ENCODE measurements at regions not wholly inside any gene's neighbourhood (a gene's known extent, or its start where the extent isn't known, plus 50 kb on each side); places are given as distances from the start of the nearest gene placed in this dataset.
A peak's percentile ranks its signal among the peaks of the same experiment; 100 is the strongest.
"Not testable (repeated sequence)": the region's sequence is repeated elsewhere in the genome, so short reads cannot be mapped to it uniquely, and the experiment has no call there.

DNA sequence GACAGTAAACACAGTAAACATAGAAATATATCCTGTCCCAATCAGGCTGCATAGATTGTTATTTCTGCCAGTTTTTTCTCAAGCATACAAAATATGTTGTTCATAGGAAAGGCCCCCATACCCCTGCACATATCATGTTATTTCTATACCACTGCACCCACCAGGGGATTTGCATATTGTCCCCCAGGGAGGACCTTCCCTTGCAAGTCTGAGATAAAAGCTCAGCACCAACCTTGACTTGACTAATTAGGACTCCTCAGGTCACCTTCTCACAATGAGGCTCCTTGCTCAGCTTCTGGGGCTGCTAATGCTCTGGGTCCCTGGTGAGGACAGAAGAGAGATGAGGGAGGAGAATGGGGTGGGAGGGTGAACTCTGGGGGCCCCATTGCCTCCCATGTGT lies 1313.1 kb downstream of the RPIA start:
- DNase-seq (ENCODE audit: low read depth); H3K4me3 ChIP-seq (ENCODE audit: low read depth, low read length): not testable (repeated sequence)

DNA sequence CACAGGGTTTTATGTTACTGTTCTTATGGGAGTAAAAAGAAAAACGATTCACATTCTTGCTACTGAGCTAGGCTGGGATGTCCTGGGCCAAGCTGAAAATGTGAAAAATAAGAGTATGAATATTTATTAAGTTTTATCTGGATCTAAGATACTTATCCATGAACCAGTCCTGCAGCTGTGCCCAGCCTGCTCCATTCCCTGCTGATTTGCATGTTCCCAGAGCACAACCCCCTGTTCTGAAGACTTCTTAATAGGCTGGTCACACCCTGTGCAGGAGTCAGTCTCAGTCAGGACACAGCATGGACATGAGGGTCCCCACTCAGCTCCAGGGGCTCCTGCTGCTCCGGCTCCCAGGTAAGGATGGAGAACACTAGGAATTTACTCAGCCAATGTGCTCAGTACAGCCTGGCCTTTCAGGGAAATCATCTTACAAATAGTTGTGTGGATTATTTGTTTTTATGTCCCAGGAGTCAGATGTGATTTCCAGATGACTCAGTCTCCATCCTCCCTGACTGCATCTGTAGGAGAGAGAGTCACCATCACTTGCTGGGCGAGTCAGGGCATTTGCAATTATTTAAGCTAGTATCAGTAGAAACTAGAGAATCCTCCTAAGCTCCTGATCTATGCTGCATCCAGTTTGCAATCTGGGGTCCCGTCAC lies 1319.1 kb downstream of the RPIA start:
- DNase-seq (ENCODE audit: low read depth); H3K4me3 ChIP-seq (ENCODE audit: low read depth, low read length): not testable (repeated sequence)

DNA sequence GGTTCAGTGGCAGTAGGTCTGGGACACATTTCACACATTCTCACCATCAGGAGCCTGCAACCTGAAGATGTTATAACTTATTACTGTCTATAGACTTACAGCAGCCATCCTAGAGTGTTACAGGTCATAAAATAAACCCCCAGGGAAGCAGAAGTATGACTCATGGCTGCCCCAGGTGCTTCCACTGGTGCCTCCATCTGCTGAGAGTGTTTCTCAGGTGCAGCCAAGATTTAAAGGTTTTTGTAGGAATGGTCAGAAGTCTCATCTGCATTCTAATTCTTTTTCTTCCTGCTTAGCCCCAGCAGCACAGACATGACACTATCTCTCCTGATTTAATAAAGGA lies 1319.6 kb downstream of the RPIA start:
- not testable (repeated sequence) for DNase-seq (ENCODE audit: low read depth); H3K4me3 ChIP-seq (ENCODE audit: low read depth, low read length)

DNA sequence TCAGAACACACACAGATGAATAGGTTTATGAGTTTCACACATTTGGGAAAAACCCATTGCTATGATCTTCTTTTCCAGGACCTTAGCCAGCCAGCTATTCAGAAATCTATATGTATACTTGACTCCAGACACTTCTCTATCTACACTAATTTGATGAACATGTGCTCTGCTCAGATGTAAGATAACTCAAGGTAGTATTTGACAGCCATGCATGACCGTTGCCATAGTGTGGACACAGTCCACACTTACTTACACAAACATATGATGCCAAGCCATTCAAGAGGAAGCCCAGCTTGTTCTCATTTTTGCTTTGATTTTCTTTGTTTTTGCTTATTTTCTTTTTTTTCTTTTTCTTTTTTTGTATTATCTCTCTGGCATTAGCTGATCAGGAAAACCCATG lies 1328.4 kb downstream of the RPIA start:
- not testable (repeated sequence) for H3K4me3 ChIP-seq (ENCODE audit: low read depth, low read length); DNase-seq (ENCODE audit: low read depth)

GRCh38 chr2:90021234-90021633 lies 1329.8 kb downstream of the RPIA start:
- DNase-seq (ENCODE audit: low read depth); H3K4me3 ChIP-seq (ENCODE audit: low read depth, low read length): not testable (repeated sequence)

DNA sequence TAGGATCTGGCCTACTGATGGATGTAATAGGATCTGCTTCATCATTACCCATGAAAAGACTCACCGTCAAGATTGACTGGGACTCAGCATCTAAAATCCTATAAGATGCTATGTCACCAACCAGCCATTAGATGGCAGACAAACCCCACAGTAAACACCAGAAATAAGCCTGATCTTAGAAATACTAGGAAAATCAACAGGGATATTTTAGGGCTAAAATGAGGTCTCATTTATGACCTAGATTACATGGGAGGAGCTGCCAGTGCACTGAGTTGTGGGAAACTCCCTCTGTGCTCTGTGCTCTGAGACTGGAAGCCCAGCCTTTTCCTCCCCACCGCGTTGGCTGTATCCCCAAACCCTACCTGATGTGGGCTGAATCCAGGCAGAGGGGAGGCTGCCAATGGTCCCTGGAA lies 1335.8 kb downstream of the RPIA start:
- peak; percentile 6 for DNase-seq (ENCODE audit: low read depth)
- H3K4me3 ChIP-seq (ENCODE audit: low read depth, low read length): not testable (repeated sequence)

DNA sequence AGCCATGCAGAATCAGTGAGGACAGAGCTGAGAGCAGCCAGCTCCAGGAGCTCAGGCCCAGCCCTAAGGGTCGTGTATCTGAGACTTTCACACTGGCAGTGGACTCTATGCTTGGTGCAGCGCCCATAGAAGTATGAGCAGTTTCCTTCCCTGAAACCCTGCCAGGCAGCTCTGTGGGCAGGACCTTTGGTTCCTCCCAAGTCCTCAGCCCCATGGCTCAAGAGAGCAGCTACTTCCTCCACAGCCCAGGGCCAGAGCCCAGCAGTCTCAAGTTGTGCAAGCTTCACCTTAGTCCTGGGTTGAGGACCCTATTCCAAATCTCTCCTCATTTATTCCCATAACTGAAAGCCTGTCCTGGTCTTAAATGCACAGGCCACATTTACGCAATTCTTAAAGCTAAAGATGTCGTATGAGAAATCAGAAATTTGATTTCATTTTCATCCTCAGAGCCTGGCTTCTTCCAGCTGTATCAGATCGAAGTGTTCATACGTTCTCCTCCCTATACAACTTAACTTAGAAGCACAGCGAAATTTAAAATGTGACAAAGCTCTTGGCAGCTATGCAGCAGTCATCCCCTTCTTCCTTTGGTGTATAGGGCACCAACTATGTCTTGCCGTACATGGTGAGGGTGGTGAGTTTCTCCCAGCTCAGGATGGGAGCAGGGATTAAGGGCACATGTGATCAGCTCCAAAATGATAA lies 1337.1 kb downstream of the RPIA start:
- not testable (repeated sequence) for DNase-seq (ENCODE audit: low read depth); H3K4me3 ChIP-seq (ENCODE audit: low read depth, low read length)

DNA sequence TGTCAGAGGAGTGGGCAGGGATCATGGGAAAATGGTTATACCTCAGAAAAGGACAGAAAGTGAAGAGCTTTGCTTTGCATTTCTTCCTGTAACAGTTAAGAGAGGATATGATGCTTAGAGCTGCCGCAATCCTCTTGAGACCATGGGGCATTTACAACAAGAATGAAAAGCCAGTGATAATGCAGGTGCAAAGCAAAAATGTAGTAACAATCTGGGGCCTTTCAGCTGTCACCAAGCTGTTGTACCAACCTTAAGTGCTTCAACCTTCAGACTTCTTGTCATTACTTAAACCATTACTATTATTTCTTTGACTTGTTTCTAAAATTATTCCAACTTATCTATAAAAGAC lies 1337.6 kb downstream of the RPIA start:
- H3K4me3 ChIP-seq (ENCODE audit: low read depth, low read length); DNase-seq (ENCODE audit: low read depth): not testable (repeated sequence)

DNA sequence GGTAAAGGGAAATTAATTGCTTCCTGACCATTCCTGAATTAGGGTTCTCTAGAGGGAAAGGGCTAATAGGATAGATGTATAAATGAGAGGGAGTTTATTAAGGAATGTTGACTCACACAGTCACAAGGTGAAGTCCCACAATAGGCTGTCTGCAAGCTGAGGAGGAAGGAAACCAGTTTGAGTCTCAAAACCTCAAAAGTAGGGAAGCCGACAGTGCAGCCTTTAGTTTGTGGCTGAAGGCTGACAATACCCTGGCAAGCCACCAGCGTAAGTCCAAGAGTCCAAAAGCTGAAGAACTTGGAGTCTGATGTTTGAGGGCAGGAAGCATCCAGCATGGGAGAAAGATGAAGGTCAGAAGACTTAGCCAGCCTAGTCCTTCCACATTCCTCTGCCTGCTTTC lies 1340.8 kb downstream of the RPIA start:
- not testable (repeated sequence) for DNase-seq (ENCODE audit: low read depth); H3K4me3 ChIP-seq (ENCODE audit: low read depth, low read length)

DNA sequence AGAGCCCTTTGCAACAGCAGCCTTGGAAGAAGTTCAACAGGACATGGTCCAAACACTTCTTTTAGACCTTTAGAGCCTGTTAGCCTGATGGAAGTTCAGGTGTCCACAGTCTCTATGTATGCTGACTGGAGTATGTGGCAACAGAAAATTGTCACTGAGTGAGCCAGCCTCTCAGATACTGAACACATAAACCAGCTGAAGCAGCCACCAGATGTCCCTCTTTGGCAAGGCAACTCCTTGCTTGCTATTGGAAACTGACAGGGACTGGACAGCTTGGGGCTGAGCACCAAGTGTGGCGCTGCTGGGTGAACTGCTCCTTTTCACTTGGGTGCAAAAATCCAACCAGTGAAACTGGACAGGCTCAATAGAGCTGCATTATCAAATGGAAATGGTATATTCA lies 1344.9 kb downstream of the RPIA start:
- not testable (repeated sequence) for H3K4me3 ChIP-seq (ENCODE audit: low read depth, low read length); DNase-seq (ENCODE audit: low read depth)

DNA sequence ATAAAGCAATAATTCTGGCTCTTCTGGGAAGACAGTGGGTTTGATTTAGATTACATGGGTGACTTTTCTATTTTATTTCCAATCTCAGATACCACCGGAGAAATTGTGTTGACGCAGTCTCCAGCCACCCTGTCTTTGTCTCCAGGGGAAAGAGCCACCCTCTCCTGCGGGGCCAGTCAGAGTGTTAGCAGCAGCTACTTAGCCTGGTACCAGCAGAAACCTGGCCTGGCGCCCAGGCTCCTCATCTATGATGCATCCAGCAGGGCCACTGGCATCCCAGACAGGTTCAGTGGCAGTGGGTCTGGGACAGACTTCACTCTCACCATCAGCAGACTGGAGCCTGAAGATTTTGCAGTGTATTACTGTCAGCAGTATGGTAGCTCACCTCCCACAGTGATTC lies 1347.6 kb downstream of the RPIA start:
- DNase-seq (ENCODE audit: low read depth): not testable (repeated sequence)

DNA sequence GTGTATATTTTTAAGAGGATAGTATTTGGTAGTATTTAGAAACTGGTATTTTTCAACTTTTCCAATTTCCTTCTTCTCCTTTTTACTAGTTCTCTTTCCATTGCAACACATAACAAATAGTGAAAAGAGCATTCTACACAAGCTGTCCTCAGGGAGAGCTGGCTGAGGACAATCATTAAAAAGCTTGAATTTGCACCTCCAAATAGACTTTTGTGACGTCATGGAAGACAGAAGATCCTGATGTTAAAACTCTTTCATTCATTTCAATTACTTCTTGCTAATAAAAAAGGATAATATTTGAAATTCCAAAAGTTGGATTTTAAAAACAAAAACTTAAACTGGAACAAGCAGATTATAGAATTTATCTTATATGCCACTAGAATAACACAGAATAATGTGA lies 1356.3 kb downstream of the RPIA start:
- H3K4me3 ChIP-seq (ENCODE audit: low read depth, low read length); DNase-seq (ENCODE audit: low read depth): not testable (repeated sequence)

More for the DNA sequence above, 1347.6 kb downstream of the RPIA start:
- not testable (repeated sequence) for H3K4me3 ChIP-seq (ENCODE audit: low read depth, low read length)

- DNase-seq (ENCODE audit: low read depth); H3K4me3 ChIP-seq (ENCODE audit: low read depth, low read length): not testable (repeated sequence)
Observed at GRCh38 chr2:90052113-90052631, 1360.7 kb downstream of the RPIA start.

GRCh38 chr2:90069290-90069894 lies 1377.9 kb downstream of the RPIA start:
- no peak overlapping the region for H3K4me3 ChIP-seq (ENCODE audit: low read depth, low read length)
- DNase-seq (ENCODE audit: low read depth): peak; percentile 27
- peak; percentile 74 for TF ChIP-seq CTCF (IDR thresholded peaks at IDR 0.05; ENCODE audit: insufficient read depth, low read length)
